M059J (cell line): ENCODE measurements at regions not wholly inside any gene's neighbourhood (a gene's known extent, or its start where the extent isn't known, plus 50 kb on each side); places are given as distances from the start of the nearest gene placed in this dataset.
A peak's percentile ranks its signal among the peaks of the same experiment; 100 is the strongest.

Experiments
- DNase-seq: peaks from one replicate; pipeline ENCODE4 v3.0.0-alpha.2; 2012; ENCODE audit warnings: low read depth

DNA sequence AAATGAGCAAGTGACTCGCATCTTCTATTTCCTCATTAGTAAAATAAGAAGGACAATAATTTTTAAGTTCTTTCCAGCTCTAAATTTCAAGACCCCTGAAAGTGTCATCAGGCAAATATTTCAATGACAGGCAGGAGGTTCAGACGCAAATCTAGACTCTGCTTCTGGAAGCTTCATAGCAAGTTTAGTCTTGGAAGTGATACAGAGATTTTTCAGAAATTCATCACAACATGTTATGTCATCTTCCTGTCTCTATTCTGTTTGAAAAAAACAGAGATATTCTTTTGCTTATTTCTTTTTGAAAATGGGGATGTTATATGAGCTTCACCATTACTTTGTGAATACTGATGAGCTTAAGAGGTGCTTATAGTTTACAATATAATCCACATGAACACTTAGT lies 74.0 kb downstream of the C3orf85 start:
- DNase-seq, result no peak

DNA sequence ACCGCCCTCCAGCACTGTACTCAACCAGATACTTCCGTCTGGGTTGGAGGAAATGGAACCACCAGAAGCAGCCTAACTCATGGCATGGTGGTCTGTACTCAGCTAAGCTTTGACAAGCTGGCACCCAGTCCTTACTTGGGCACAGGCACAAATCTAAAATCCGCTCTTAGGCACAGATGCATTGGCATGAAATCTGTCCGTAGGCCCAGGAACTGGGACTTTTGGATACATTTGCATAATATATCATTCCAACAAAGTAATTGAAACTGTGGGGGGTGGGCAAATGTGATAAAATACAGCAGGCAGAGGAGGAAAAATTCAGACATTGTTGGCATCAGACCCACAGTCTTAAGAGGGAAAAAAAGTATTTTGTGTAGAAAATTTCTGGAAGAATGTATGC lies 75.4 kb downstream of the C3orf85 start:
- no peak for DNase-seq

DNA sequence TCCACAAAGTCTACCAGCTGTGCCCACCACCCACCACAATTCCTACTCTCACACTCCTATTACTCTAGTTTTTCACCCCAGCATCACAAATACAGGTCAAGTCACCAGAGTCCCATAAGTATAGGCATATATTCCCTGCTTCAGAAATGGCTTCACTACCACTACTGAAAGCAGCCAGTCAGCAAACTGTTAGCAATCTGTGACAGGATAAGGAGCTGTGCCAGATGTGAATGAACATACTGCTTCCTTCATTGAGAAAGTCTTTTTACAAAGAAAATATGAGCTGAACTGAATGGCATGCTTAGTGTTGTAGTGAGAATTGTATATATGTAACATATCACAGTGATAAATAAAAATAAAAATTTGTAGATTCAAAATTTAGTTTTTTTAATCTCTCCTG lies 76.8 kb downstream of the C3orf85 start:
- DNase-seq, result no peak

DNA sequence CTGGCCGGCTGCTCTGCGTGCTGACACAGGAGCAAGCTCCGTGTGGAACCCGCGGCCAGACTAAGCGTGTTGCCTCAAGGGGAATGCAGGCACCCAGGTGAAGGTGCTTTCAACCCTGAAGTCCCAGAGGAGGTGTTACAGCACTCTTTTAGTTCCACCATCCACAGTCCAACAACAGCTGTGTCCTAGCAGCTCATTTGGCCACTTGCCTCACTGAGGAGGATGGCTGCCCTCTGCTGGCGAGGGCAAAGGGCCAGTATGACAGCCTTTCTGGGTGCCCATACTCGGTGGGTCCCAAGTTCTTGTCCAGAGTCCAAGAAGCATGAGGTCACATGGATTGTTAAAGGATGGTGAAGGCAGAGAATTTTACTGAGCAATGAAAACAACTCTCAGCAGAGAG lies 87.8 kb downstream of the C3orf85 start:
- DNase-seq, result peak; percentile 39

DNA sequence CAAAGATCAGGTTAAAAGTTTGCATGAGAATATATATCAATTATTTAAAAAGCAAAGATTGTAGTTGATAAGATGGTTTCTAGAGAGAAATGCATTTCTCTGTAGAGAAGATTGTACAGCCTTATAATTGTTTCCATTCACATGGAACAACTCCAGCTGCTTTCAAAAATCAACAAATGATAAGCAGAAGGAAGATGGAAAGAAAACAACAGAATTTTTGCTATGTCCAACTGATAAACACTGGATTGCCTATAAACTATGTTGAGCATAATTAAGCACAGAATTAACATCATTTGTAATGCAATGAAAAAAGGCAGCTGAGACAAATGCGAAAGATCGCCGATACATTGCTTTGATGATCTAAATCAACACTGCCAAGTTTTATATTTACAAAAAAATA lies 89.0 kb downstream of the C3orf85 start:
- DNase-seq, result no peak

DNA sequence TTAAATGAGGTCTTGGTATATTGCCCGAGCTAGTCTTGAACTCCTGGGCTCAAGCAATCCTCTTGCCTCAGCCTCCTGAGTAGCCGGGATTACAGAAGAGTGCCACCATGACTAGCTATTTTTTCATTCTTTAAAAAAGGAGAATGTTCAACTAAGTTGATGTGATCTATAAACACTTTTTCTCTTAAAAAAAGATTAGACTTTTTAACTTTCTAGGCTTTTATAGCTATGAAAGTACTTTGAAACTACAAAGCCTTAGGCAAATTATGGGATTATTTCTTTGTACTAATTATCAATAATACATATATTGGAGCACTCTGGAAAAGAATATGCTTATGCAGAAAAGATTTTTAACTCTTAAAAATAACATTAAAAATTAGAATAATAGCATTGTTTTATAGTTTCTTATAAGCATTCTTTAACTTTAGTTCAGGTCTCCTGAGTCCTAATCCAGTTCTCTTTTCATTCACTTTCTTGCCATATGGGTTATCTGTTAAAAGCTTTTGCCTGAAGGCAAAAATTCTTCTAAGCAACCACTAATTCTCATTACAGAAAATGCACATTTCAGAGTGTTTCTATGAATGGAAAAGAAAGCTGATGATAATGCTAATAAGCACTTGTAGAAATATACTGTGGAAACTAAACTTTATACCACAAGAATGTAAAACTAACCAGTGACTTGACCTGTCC lies 87.8 kb downstream of the DPPA2 start:
- DNase-seq, result peak; percentile 40

DNA sequence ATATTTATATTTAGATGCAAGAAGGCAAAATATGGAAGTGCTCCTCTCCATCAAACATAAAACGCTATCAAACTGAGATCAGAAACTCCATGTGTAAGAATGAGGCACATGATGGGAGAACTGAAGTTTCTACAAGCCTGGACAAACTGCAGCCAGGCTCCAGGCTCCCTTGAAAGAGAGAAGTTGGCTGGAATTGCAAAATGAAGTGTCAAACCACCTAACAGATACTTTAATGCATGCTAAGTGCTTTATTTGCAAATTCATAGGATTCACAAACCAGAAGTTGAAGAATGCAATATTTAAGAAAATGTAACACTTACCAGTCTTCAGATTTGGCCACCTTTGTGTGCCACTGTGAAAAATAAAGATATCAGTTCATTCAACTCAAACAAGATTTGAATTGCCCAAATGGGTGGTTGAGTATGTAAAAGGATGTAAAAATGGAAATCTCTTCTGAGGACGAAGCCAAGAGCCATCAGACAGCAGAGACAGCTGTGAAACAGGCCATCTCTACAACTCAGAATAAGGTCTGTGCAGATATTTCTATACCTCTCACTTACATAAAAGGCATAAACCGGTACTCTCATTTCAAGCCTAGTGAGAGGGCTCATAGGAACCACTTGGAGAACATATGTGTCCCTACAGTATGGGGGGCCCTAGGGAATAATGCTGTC lies 87.0 kb downstream of the DPPA2 start:
- no peak for DNase-seq

DNA sequence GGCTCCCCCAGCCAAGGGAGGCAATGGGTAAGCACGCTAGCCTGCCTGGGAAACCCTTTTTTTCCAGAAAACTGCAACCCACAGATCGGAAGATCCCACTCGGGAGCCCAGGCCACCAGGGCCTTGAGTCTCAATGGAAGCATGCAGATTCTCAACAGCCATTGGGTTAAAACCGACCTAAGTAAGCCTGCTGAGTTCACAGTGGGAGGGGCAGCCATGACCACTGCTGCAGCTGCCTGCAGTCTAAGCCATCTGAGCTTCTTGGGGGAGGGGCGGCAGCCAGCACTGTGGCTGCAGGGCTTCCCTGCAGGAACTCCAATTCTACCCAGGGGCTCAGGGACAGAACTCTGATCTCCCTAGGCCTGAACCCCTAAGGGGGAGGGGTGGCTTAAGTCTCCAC lies 82.0 kb downstream of the DPPA2 start:
- no peak for DNase-seq

DNA sequence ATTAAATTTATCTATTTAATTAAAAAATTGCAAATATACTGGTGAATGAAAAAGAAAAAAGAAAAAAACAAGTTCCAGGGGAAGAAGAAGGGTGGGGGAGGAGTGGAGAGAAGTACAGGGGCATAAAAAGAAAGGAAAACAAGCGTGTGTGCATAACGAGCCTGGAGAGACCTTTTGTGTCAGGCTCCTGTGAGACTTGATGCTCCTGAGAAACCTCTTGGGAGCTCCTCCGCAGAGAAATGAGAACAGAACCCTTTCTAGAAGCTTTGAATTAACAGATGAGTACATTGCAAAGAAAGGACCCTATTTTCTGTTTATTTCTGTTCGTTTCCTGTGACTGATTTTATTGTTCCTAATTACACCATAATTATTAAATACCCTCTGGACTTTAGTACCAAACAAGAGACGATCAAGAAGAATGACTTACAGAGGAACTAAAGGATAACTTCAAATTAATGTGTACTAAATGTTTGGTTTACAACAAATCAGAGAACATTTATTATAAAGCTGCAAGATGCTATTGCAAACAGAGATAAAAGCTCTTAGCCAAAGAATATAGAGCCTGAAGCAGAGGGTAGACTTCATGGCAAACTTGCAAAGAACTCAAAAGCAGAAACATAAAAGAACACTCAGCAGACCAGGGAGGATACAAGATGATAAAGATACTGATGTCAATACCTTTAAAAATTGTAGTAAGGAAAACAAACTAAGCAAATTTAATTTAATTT lies 74.7 kb downstream of the DPPA2 start:
- no peak for DNase-seq

DNA sequence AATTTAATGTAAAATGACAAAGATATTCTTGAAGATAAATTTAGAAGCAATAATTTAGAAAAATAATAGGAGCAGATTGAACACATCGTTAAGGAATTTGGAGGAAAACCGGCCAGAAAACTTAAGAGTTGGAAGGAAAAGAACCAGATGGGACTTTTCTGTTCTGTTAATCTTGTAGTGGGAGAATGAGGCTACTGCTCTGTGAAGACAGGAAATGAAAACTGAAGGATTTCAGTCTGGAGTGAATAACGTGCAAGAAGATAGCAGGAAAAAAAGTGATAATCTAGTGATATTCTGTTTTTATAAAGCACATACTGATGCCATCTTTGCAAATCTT lies 74.2 kb downstream of the DPPA2 start:
- no peak for DNase-seq
